Suprapubic skin (tissue), 4 donors: ENCODE measurements at regions not wholly inside any gene's neighbourhood (a gene's known extent, or its start where the extent isn't known, plus 50 kb on each side); places are given as distances from the start of the nearest gene placed in this dataset.
A peak's percentile ranks its signal among the peaks of the same experiment; 100 is the strongest.

Source experiments
- DNase-seq, 2 donors: peaks; one replicate each; pipeline ENCODE4 v3.0.0-alpha.2; 2019; ENCODE audit warnings: low spot score in 2 of 2
- H3K27ac ChIP-seq: fragments of 200-600 bp; sonication (generic); one replicate; pipeline ENCODE4 v1.5.1; 2019
- H3K27me3 ChIP-seq: fragments of 200-600 bp; sonication (generic); one replicate; pipeline ENCODE4 v1.5.1; 2019
- H3K36me3 ChIP-seq: fragments of 200-600 bp; sonication (generic); one replicate; pipeline ENCODE4 v1.5.1; 2019
- H3K4me1 ChIP-seq: fragments of 200-600 bp; sonication (generic); one replicate; pipeline ENCODE4 v1.5.1; 2019
- H3K4me3 ChIP-seq: fragments of 200-600 bp; sonication (generic); one replicate; pipeline ENCODE4 v1.5.1; 2019; ENCODE audit warnings: mild to moderate bottlenecking
- H3K9me3 ChIP-seq: fragments of 200-600 bp; sonication (generic); one replicate; pipeline ENCODE4 v1.5.1; 2019
- EP300 ChIP-seq: sonication (generic); formaldehyde crosslinking; IDR thresholded peaks from one replicate; pipeline ENCODE4 v1.6.1; 2017; ENCODE audit warnings: antibody characterized with exemption
- POLR2A ChIP-seq, 2 donors: fragments of 450-650 bp; IDR thresholded peaks; one replicate each; pipeline ENCODE4 v1.6.1; 2017; ENCODE audit warnings: antibody characterized with exemption in 2 of 2, mild to moderate bottlenecking in 2 of 2, moderate library complexity in 2 of 2
- POLR2AphosphoS5 ChIP-seq, 3 donors: sonication (generic); formaldehyde crosslinking; IDR thresholded peaks; one replicate each; pipeline ENCODE4 v1.6.1; 2017; ENCODE audit warnings: antibody characterized with exemption in 3 of 3
- WGBS: methylation state at CpG from one replicate; pipeline ENCODE4 v1.1.5; 2018; 5-methylcytosine and 5-hydroxymethylcytosine counted together
- TF ChIP-seq, protein P1 (sequence below), 2 donors: fragments of 200-600 bp in 1 of 2; fragments of 450-650 bp in 1 of 2; sonication (generic) in 1 of 2; IDR thresholded peaks; one replicate each; pipeline ENCODE4 v1.5.1; 2016 to 2019; ENCODE audit warnings: antibody characterized with exemption in 2 of 2, mild to moderate bottlenecking in 1 of 2, moderate library complexity in 1 of 2

DNA sequence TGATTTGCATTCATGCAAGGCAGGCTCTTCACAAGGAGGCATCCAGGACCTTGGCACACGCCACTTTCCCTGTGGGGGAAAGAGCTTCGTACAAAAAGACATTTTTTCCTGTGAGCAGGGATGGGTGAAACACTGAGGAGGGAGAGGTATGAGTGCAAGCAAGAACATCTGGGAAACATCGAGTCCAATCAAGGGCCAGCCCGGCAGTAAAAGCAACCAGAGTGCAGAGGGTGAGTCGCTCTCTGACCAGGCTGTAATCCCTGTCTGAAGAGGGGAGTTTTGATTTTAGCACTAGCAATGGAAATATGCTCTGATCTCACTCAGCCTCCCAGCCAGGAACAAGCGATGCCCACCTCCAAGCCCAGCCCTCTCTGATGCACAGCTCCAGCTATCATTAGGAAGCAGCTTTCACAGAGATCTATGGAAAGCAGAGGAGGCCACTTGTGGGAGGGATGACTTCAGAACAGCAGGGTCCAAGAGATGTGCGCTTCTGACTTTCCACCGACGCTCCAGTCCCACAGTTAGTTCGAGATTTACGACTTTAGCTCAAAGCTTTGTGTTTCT is 211.0 kb upstream of the ADAMTS16 start:
- Histone ChIP-seq H3K36me3 (no peaks in the 10 kb centered on the region), H3K4me3 (no peak overlapping the region), H3K27me3 (no peaks in the 10 kb centered on the region), H3K9me3 (no peaks in the 10 kb centered on the region), H3K27ac (no peak overlapping the region), H3K4me1 (no peaks in the 10 kb centered on the region)
- WGBS, result 66% methylated on average over 11 of the region's 11 CpGs
- no peak for DNase-seq
- TF ChIP-seq POLR2A (IDR thresholded peaks at IDR 0.05) (no peak), POLR2AphosphoS5 (IDR thresholded peaks at IDR 0.05) (no peak), EP300 (no peak)
- TF ChIP-seq, protein P1, sequence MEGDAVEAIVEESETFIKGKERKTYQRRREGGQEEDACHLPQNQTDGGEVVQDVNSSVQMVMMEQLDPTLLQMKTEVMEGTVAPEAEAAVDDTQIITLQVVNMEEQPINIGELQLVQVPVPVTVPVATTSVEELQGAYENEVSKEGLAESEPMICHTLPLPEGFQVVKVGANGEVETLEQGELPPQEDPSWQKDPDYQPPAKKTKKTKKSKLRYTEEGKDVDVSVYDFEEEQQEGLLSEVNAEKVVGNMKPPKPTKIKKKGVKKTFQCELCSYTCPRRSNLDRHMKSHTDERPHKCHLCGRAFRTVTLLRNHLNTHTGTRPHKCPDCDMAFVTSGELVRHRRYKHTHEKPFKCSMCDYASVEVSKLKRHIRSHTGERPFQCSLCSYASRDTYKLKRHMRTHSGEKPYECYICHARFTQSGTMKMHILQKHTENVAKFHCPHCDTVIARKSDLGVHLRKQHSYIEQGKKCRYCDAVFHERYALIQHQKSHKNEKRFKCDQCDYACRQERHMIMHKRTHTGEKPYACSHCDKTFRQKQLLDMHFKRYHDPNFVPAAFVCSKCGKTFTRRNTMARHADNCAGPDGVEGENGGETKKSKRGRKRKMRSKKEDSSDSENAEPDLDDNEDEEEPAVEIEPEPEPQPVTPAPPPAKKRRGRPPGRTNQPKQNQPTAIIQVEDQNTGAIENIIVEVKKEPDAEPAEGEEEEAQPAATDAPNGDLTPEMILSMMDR (IDR thresholded peaks at IDR 0.05), result no peak

DNA sequence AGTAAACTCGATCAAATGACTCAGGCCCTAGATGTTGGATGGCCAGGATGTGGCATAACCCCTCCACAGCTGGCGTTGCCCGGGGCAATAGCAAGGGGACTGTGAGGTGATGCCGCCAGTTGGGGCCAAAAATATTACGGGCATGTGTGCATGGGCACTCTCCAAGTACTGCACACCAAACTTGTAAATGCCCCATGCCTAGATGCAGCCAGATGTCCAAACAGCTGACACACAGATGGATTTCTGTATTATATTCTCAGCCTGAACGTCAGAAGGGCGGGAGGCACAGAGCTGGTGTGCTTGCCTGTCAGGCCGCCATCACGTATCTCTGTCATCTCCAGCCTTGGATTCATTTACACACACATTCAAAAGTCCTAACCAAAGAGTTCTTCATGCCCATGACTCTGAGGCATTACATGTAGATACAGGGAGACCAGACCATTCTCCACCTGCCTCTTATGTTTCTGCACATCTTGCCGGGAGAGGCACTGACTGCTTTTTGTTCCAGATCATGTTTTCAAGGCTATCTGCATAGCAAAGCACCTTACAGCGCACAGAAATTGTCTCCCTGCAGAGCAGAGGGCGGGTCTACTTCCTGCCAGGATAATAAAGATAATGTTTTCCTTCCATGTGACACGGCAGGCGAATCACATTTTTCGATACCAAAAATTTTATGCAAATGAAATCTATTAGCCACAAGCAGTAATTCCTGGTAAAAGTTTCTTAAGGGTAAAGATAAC is 200.9 kb upstream of the ADAMTS16 start:
- Histone ChIP-seq H3K4me1 (no peaks in the 10 kb centered on the region), H3K27me3 (no peaks in the 10 kb centered on the region), H3K9me3 (no peaks in the 10 kb centered on the region), H3K4me3 (no peak overlapping the region), H3K36me3 (no peaks in the 10 kb centered on the region), H3K27ac (no peak overlapping the region)
- DNase-seq, result no peak
- TF ChIP-seq EP300 (no peak), POLR2A (IDR thresholded peaks at IDR 0.05) (no peak), POLR2AphosphoS5 (IDR thresholded peaks at IDR 0.05) (no peak)
- TF ChIP-seq, protein P1 (IDR thresholded peaks at IDR 0.05), result no peak
- WGBS, result 72% methylated on average over 15 of the region's 15 CpGs

DNA sequence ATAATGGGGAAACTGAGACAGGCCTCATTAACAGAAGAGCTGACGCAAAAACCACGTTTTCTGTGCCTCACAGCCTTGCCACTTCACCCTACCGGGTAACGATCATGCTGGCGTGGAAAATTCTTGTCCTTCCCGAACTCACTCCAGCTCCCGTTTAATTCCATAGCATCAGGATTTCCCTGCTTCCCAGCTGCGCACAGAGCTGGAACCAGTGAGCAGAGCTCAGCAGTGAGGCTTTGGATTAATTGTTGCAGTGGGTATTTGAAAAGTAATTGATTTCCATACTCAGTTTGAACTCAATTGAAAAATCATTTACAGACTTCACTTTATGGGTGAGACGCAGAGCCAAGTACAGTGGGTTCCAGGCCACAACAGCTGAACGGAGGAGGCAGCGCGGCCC is 199.0 kb upstream of the ADAMTS16 start:
- no peaks in the 10 kb centered on the region for H3K9me3 ChIP-seq
- no peaks in the 10 kb centered on the region for H3K36me3 ChIP-seq
- H3K4me1 ChIP-seq, result no peaks in the 10 kb centered on the region
- no peaks in the 10 kb centered on the region for H3K27me3 ChIP-seq
- H3K27ac ChIP-seq, result no peak overlapping the region
- no peak overlapping the region for H3K4me3 ChIP-seq
- no peak for DNase-seq
- TF ChIP-seq, protein P1 (IDR thresholded peaks at IDR 0.05), result no peak
- no peak for TF ChIP-seq POLR2A (IDR thresholded peaks at IDR 0.05)
- no peak for TF ChIP-seq EP300
- TF ChIP-seq POLR2AphosphoS5 (IDR thresholded peaks at IDR 0.05), result no peak
- 87% methylated on average over 12 of the region's 12 CpGs for whole genome bisulfite sequencing

DNA sequence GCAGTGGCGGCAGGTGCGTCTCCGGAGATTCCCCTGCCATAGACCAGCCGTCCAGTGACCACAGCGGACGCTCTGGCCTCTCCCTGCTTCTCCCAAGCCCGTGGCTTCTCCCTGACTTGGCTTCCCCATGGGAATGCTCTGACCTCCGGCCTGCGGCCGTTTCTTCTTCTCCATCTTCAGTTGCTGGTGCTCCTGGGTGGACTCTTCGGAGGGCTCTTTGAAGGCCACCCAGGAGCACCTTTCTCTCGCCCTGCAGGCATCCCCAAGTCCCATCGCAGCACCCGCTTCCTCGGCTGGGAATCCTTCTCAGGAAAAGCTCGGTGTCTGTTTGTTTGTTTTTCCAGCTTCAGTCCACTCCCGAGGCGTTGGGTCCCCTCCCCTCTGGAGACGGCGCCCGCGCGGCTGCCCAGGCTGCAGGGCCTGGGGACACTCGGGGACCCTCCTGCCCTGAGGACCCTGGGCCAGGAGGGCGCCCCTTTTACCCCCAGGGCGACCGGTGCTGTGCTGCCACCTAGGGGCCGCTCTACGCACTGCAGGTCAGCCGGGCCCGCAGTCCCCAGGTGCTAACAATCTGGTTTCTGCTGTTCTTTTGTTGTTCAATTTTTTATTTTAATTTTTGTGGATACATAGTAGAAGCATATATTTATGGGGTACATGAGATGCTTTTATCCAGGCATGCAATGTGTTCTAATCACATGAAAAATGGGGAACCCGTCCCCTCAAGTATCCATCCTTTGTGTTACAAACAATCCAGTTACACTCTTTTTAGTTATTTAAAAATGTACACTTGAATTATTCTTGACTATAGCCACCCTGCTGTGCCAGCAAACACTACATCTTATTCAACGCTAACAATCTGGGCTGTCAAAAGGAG is 197.9 kb upstream of the ADAMTS16 start:
- DNase-seq, result no peak
- H3K27ac ChIP-seq, result no peak overlapping the region

More for the DNA sequence above, 197.9 kb upstream of the ADAMTS16 start:
- Histone ChIP-seq H3K27me3 (no peaks in the 10 kb centered on the region), H3K9me3 (no peaks in the 10 kb centered on the region), H3K4me3 (no peak overlapping the region), H3K4me1 (no peaks in the 10 kb centered on the region), H3K36me3 (no peaks in the 10 kb centered on the region)
- WGBS, result 43% methylated on average over 33 of the region's 33 CpGs
- TF ChIP-seq, protein P1 (IDR thresholded peaks at IDR 0.05), result peak; percentile 14 to 93
- no peak for TF ChIP-seq EP300
